Glomerular visceral epithelial cell (primary cell): ENCODE measurements at regions not wholly inside any gene's neighbourhood (a gene's known extent, or its start where the extent isn't known, plus 50 kb on each side); places are given as distances from the start of the nearest gene placed in this dataset.
A peak's percentile ranks its signal among the peaks of the same experiment; 100 is the strongest.
"Not testable (repeated sequence)": the region's sequence is repeated elsewhere in the genome, so short reads cannot be mapped to it uniquely, and the experiment has no call there.

ENCODE experiments used
- DNase-seq: peaks from one replicate; pipeline ENCODE4 v3.0.0-alpha.2; 2016; ENCODE audit errors: extremely low spot score

DNA sequence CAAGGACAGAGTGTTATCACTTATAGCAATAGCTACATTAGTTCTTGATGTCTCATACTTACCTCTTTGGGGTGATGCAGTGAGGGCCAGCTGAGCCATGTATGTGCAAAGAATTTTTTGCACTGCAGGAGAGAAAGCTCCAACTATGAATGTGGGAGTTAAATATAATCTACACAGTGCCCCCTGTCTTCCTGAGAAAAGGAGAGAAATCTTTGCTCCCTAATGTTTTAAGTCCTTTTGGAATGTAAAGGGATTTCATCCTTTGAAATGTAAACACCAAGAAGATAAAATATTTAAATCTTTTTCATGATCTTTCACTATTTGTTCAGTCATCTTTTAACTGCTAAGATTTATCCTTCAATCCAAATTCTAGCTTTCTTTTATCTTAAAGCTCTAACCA is 822.1 kb downstream of the TENT5A start:
- no peak for DNase-seq

DNA sequence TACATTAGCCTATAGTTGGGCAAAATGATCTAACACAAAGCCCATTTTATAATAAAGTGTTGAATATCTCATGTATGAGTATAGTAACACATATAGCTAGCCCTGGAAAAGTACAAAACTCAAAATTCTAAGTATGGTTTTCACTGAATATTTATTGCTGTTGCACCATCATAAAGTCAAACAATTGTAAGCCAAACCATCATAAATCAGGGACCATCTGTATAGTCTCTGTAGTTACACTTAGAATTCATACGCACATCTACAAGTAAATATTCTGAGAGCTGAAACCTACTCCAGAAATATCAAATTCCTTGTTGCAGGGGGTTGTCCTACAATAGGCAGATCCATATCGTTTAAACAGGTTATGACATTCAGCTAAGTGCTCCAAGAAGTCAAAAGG is 817.3 kb downstream of the BCKDHB start:
- DNase-seq = no peak

GRCh38 chr6:80922916-80923455 is 816.5 kb downstream of the BCKDHB start:
- DNase-seq = no peak

DNA sequence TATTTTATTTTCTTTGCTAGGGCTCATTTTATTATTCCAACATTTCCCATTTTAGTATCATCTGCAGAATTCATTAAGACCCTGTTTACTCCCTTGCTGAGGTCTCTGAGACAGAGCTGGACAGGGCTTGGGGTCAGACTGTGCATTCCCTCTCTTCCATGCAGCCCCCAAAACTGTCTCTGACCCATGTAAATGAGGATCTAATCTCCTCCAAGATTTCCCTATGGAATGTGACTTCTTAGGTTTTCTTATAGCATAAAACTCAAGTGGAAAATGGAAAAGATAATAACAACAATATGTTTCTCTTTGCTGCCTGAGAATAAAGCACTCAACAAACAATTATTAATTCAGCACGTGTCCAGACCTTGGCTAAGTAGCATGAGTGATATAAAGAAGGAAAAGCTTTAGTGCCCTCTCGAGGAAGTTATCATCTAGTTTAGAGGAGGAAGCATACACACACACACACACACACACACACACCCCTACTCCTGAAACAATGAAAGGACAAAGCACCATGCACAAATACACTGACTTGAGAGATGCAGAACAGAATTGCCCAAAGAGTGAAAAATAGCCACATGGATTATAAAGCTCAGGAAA is 815.5 kb downstream of the BCKDHB start:
- DNase-seq = no peak

DNA sequence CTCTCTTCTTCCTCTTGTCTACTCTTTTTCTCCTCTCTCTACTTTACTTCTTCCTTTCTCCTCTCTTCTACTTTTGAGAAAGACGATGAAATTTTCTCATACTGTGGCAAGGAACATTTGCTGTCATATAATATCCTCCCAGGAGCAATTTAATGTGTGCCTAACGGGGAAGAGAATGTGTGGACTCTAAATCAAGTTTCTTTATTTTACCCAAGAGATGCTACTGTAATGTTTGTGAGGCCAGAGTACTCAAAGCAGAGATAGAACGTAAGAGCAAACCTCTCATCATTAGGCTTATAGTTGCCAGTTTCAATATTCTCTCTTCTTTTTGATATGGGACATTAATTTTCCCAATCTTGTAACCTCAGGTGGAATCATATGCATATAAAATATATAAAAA is 801.4 kb downstream of the BCKDHB start:
- no peak for DNase-seq

GRCh38 chr6:80903711-80904110 is 797.2 kb downstream of the BCKDHB start:
- DNase-seq = no peak

GRCh38 chr6:80886475-80886874 is 780.0 kb downstream of the BCKDHB start:
- DNase-seq = no peak

- no peak for DNase-seq
These were observed 766.5 kb downstream of the BCKDHB start for GRCh38 chr6:80872951-80873308.

- DNase-seq = no peak
These were observed 765.9 kb downstream of the BCKDHB start for GRCh38 chr6:80872199-80872950.

GRCh38 chr6:80862756-80863155 is 756.3 kb downstream of the BCKDHB start:
- DNase-seq = no peak

- DNase-seq = no peak
These were observed 753.6 kb downstream of the BCKDHB start for GRCh38 chr6:80860107-80860506.

- not testable (repeated sequence) for DNase-seq
These were observed 741.5 kb downstream of the BCKDHB start for GRCh38 chr6:80847973-80848372.

GRCh38 chr6:80832337-80832736 is 725.9 kb downstream of the BCKDHB start:
- no peak for DNase-seq

- DNase-seq = no peak
These were observed 686.9 kb downstream of the BCKDHB start for GRCh38 chr6:80793411-80793810.

- DNase-seq = no peak
These were observed 685.7 kb downstream of the BCKDHB start for GRCh38 chr6:80792151-80792550.

DNA sequence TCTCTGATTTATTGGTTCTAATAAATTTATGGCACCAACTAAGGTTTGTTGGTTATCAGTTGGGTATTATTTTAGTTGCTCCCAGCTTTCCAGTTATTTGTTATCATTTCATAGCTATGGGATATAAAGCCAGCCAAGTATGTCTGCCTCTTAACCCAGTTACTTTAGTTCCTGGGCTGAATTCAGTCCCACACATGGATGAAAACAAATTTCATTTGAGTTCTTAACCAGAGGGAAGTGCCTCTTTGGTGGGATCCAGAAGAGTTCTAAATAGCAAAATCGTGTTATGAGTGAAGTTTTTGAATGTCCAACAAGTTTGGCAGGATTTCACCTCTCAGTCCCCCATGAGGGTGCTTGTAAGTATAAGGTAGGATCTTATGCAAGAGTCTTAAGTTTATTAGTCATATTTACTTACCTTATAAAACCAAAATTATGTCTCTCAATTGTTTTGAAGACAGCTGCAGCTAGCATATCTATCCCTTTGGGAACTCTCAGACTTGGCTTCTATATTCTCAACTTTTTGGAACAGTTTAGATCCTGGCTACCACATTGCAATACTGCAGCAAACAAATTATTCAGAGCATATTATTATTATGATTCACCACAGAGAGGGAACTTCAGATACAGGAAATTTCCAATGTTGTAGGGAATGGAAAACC is 683.6 kb downstream of the BCKDHB start:
- DNase-seq = no peak

- DNase-seq = not testable (repeated sequence)
These were observed 676.8 kb downstream of the BCKDHB start for GRCh38 chr6:80783271-80783670.

DNA sequence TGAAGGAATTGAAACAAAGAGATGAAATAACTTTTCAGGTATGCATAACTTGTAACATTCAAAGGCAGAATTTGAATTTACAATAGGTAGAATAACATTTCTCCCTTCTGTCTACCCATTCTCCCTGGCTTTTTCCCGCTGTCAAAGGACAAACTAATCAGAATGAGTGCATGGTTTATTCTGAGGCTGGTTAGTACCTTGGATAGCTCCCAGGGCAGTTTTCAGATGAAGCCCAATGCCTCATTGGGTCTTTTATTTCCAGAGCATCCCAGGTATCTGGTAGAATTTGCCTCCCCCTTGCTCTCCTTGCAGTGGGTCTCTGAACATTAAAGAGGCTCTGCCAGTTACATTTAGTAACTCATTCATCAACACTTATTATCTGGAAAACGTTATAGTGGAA is 665.5 kb downstream of the BCKDHB start:
- peak; percentile 36 for DNase-seq

- peak; percentile 20 for DNase-seq
These were observed 662.6 kb downstream of the BCKDHB start for GRCh38 chr6:80769106-80769505.

DNA sequence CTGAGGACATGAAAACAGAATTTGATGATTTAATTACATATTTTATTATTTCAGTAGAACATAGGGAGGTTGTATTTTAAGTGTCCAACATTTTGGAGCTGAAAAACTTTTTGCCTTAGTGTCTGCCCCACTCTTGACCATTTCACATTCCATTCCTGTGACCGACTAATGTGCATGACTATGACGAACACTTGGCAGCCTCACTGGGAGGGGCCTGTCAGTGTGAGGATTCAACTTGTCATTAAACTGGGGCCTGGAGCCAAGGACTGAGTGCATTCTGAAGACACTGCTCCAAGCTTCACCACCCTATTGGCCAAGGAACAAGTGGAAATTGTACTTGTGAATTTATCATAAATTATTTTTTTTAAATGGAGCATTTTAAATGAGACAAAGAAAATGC is 661.3 kb downstream of the BCKDHB start:
- DNase-seq = peak; percentile 70

GRCh38 chr6:80744213-80744612 is 637.7 kb downstream of the BCKDHB start:
- no peak for DNase-seq

DNA sequence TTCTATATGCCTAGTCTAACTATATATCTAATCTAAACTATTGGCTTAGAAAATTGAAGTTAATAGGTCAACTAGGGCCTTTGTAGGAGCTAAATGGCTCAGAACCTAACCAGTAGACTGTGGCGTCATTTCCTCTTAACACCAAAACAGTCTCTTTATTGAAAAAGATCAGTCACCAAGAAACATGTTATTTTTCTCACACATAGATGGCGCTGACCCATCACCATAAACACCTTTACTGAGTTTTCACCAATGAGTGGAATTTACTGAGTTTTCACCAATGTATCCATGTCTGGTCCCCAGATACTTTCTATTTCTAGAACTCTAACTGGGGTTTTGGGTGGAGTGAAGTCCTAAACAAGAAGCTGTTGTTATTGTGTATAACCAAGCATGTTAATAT is 636.0 kb downstream of the BCKDHB start:
- peak; percentile 45 for DNase-seq

DNA sequence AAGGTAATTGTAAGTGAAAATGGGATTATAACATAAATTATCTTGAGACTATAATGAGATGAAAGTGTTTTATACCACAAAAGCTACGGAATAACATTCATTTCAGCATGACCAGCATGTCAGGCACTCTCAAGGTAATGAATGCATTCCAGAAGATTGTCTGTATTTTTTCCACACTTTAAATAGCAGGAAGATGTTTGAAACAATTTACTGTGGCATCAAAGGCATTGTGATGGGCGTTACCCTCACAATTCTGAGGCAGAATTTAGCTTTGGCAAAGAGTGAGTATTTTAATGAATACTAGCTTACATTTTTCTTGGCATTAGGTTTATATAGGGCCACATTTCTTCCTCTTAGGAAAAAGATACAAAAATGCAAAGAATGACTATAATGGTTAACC is 627.2 kb downstream of the BCKDHB start:
- no peak for DNase-seq
